H9 (cell line): ENCODE measurements at regions not wholly inside any gene's neighbourhood (a gene's known extent, or its start where the extent isn't known, plus 50 kb on each side); places are given as distances from the start of the nearest gene placed in this dataset.

Experiments
- DNase-seq: peaks from one replicate; pipeline ENCODE4 v3.0.0-alpha.2; 2017
- H2AFZ ChIP-seq: one replicate; pipeline ENCODE4 v1.6.1; 2013; ENCODE audit warnings: mild to moderate bottlenecking, low read length, control low read depth, moderate library complexity
- H2AK5ac ChIP-seq: 2 replicates; pipeline ENCODE4 v1.6.1; 2013; ENCODE audit warnings: low read length, control low read depth, mixed read lengths; ENCODE audit not compliant: insufficient read length
- H2BK120ac ChIP-seq: one replicate; pipeline ENCODE4 v1.6.1; 2013; ENCODE audit warnings: low read depth, mild to moderate bottlenecking, low read length, control low read depth, inconsistent platforms; ENCODE audit not compliant: poor library complexity, severe bottlenecking
- H2BK12ac ChIP-seq: 2 replicates; pipeline ENCODE4 v1.6.1; 2013; ENCODE audit warnings: low read length, control low read depth, mixed read lengths, low read depth; ENCODE audit not compliant: insufficient read length
- H2BK15ac ChIP-seq: 2 replicates; pipeline ENCODE4 v1.6.1; 2013; ENCODE audit warnings: low read depth, low read length, control low read depth
- H2BK20ac ChIP-seq: one replicate; pipeline ENCODE4 v1.6.1; 2013; ENCODE audit warnings: low read depth, mild to moderate bottlenecking, low read length, control low read depth, inconsistent platforms; ENCODE audit not compliant: poor library complexity, severe bottlenecking
- H2BK5ac ChIP-seq: 2 replicates; pipeline ENCODE4 v1.6.1; 2013; ENCODE audit warnings: low read length, control low read depth, mixed read lengths; ENCODE audit not compliant: insufficient read length
- H3K14ac ChIP-seq: 2 replicates; pipeline ENCODE4 v1.6.1; 2013; ENCODE audit warnings: low read length, control low read depth; ENCODE audit not compliant: insufficient read depth
- H3K18ac ChIP-seq: 2 replicates; pipeline ENCODE4 v1.6.1; 2013; ENCODE audit warnings: low read depth, mild to moderate bottlenecking, mixed read lengths, low read length, control low read depth; ENCODE audit not compliant: insufficient read length
- H3K23ac ChIP-seq: 2 replicates; pipeline ENCODE4 v1.6.1; 2013; ENCODE audit warnings: low read length, control low read depth, mixed read lengths, low read depth; ENCODE audit not compliant: insufficient read length
- H3K23me2 ChIP-seq: 2 replicates; pipeline ENCODE4 v1.6.1; 2013; ENCODE audit warnings: low read depth, mild to moderate bottlenecking, mixed read lengths, low read length, control low read depth; ENCODE audit not compliant: insufficient read length, poor library complexity, severe bottlenecking
- H3K27ac ChIP-seq: 2 replicates; pipeline ENCODE4 v1.5.1; 2013; ENCODE audit warnings: low read length, control low read depth, mixed read lengths, low read depth; ENCODE audit not compliant: insufficient read length
- H3K27me3 ChIP-seq: 2 replicates; pipeline ENCODE4 v1.6.1; 2013; ENCODE audit warnings: low read length, control low read depth, inconsistent platforms; ENCODE audit not compliant: insufficient read depth
- H3K4ac ChIP-seq: 2 replicates; pipeline ENCODE4 v1.6.1; 2013; ENCODE audit warnings: low read depth, mild to moderate bottlenecking, control low read depth, inconsistent platforms, low read length, moderate library complexity
- H3K4me1 ChIP-seq: 2 replicates; pipeline ENCODE4 v1.6.1; 2013; ENCODE audit warnings: low read length, control low read depth, inconsistent platforms; ENCODE audit not compliant: insufficient read depth
- H3K4me2 ChIP-seq: 2 replicates; pipeline ENCODE4 v1.6.1; 2013; ENCODE audit warnings: low read length, control low read depth, mixed read lengths; ENCODE audit not compliant: insufficient read length, insufficient read depth
- H3K56ac ChIP-seq: 2 replicates; pipeline ENCODE4 v1.6.1; 2013; ENCODE audit warnings: low read depth, mild to moderate bottlenecking, mixed read lengths, low read length, control low read depth; ENCODE audit not compliant: insufficient read length
- H3K79me1 ChIP-seq: 2 replicates; pipeline ENCODE4 v1.6.1; 2013; ENCODE audit warnings: low read depth, mild to moderate bottlenecking, moderate library complexity, low read length, control low read depth, inconsistent platforms; ENCODE audit not compliant: insufficient read depth, poor library complexity, severe bottlenecking
- H3K79me2 ChIP-seq: 2 replicates; pipeline ENCODE4 v1.6.1; 2013; ENCODE audit warnings: low read length, control low read depth, inconsistent platforms; ENCODE audit not compliant: insufficient read depth
- H3K9ac ChIP-seq: 2 replicates; pipeline ENCODE4 v1.6.1; 2013; ENCODE audit warnings: low read length, control low read depth, mixed read lengths; ENCODE audit not compliant: insufficient read length; ENCODE audit errors: extremely low read depth
- H3K9me3 ChIP-seq: one replicate; pipeline ENCODE4 v1.6.1; 2013; ENCODE audit warnings: low read depth, low read length, inconsistent platforms; ENCODE audit not compliant: control insufficient read depth
- H3T11ph ChIP-seq: one replicate; pipeline ENCODE4 v1.6.1; 2013; ENCODE audit warnings: mild to moderate bottlenecking, low read length, control low read depth, inconsistent platforms
- H4K20me1 ChIP-seq: one replicate; pipeline ENCODE4 v1.6.1; 2013; ENCODE audit not compliant: control insufficient read depth, insufficient read length, insufficient read depth
- H4K5ac ChIP-seq: 2 replicates; pipeline ENCODE4 v1.6.1; 2013; ENCODE audit warnings: low read depth, mild to moderate bottlenecking, mixed read lengths, low read length, control low read depth; ENCODE audit not compliant: insufficient read length
- H4K8ac ChIP-seq: replicated peaks from 2 replicates; pipeline ENCODE4 v1.6.1; 2013; ENCODE audit warnings: low read length, control low read depth, mixed read lengths, low read depth; ENCODE audit not compliant: insufficient read length
- H4K91ac ChIP-seq: 2 replicates; pipeline ENCODE4 v1.6.1; 2013; ENCODE audit warnings: low read depth, mild to moderate bottlenecking, moderate library complexity, mixed read lengths, low read length, control low read depth; ENCODE audit not compliant: insufficient read length
- H3K27ac Mint-ChIP-seq, 3 experiments: 2 replicates in 2 of 3; 3 replicates in 1 of 3; pipeline ENCODE4 v1.8.0; 2020 to 2021; ENCODE audit warnings: mixed read lengths in 3 of 3, mild to moderate bottlenecking in 1 of 3, moderate library complexity in 1 of 3
- H3K27me3 Mint-ChIP-seq: 2 replicates; pipeline ENCODE4 v1.8.0; 2021; ENCODE audit warnings: low read depth, mild to moderate bottlenecking, moderate library complexity, mixed read lengths
- H3K36me3 Mint-ChIP-seq, 3 experiments: 2 replicates in 2 of 3; 3 replicates in 1 of 3; pipeline ENCODE4 v1.8.0; 2020 to 2021; ENCODE audit warnings: low read depth in 3 of 3, mixed read lengths in 3 of 3; ENCODE audit not compliant: insufficient read depth in 1 of 3
- H3K4me1 Mint-ChIP-seq, 2 experiments: 2 replicates each; pipeline ENCODE4 v1.8.0; 2020; ENCODE audit warnings: mixed read lengths in 2 of 2
- H3K4me3 Mint-ChIP-seq, 2 experiments: 2 replicates in 1 of 2; 3 replicates in 1 of 2; pipeline ENCODE4 v1.8.0; 2020 to 2021; ENCODE audit warnings: mild to moderate bottlenecking in 2 of 2, mixed read lengths in 2 of 2, moderate library complexity in 1 of 2
- H3K9me3 Mint-ChIP-seq, 2 experiments: 2 replicates in 1 of 2; 3 replicates in 1 of 2; pipeline ENCODE4 v1.8.0; 2020; ENCODE audit warnings: mild to moderate bottlenecking in 2 of 2, mixed read lengths in 2 of 2, moderate library complexity in 1 of 2
- CTCF ChIP-seq: fragments of 200-600 bp; sonication (generic); conservative IDR thresholded peaks from 3 replicates; pipeline ENCODE4 v1.8.0; 2021; ENCODE audit warnings: antibody characterized with exemption, mild to moderate bottlenecking
- WGBS: extraction: QIAGEN DNeasy Blood & Tissue Kit; methylation state at CpG from one replicate; pipeline ENCODE4 v1.1.7; 2013; ENCODE audit warnings: missing lambda C conversion rate, low lambda C conversion rate, mixed read lengths; ENCODE audit not compliant: insufficient read length; ENCODE audit errors: extremely low coverage; 5-methylcytosine and 5-hydroxymethylcytosine counted together

- Mint-ChIP-seq H3K27me3 (no peaks in the 10 kb centered on the region; the same call in 1 of the 2 replicates), H3K27ac (no peak overlapping the region; a peak in 1 of 7 replicates), H3K4me3 (no peak overlapping the region), H3K9me3 (no peaks in the 10 kb centered on the region; a peak in 1 of 5 replicates), H3K4me1 (peaks cover 23 to 24% of the 10 kb centered on the region in 2 experiments), H3K36me3 (no peaks in the 10 kb centered on the region)
- Histone ChIP-seq H3K27ac (no peak overlapping the region), H3K4ac (no peak overlapping the region), H3K4me2 (no peak overlapping the region), H2BK120ac (no peak overlapping the region), H3K4me1 (no peaks in the 10 kb centered on the region; the same call in 1 of the 2 replicates), H3K9ac (no peak overlapping the region), H3K23me2 (no peaks in the 10 kb centered on the region), H2BK15ac (no peak overlapping the region), H4K8ac (no peak overlapping the region), H2AFZ (no peak overlapping the region), H3K79me2 (no peaks in the 10 kb centered on the region; the same call in 1 of the 2 replicates), H3K9me3 (no peaks in the 10 kb centered on the region), H2AK5ac (no peak overlapping the region), H2BK20ac (no peak overlapping the region), H4K91ac (no peak overlapping the region), H3K79me1 (no peaks in the 10 kb centered on the region), H3K56ac (no peak overlapping the region), H4K20me1 (no peaks in the 10 kb centered on the region), H3K27me3 (no peaks in the 10 kb centered on the region), H2BK12ac (no peak overlapping the region), H3K18ac (no peak overlapping the region), H3T11ph (no peak overlapping the region), H2BK5ac (no peak overlapping the region), H3K14ac (no peak overlapping the region), H3K23ac (no peak overlapping the region), H4K5ac (no peak overlapping the region)
- DNase-seq, result no peak
- WGBS, result no CpG with 5 or more reads among the region's 4 CpGs
- TF ChIP-seq CTCF, result no peak
Measured at GRCh38 chr20:39641423-39641822, 679.3 kb downstream of the DHX35 start.
